GM23248 (cell line): ENCODE measurements at regions not wholly inside any gene's neighbourhood (a gene's known extent, or its start where the extent isn't known, plus 50 kb on each side); places are given as distances from the start of the nearest gene placed in this dataset.

Source experiments
- EZH2 ChIP-seq: fragments of 200-600 bp; sonication (generic); IDR thresholded peaks from 2 replicates; pipeline ENCODE4 v1.6.1; 2018; ENCODE audit warnings: antibody characterized with exemption, mild to moderate bottlenecking; ENCODE audit not compliant: insufficient read depth, poor library complexity, severe bottlenecking
- EZH2phosphoT487 ChIP-seq: fragments of 200-600 bp; sonication (generic); IDR thresholded peaks from 2 replicates; pipeline ENCODE4 v1.6.1; 2018; ENCODE audit warnings: antibody characterized with exemption, moderate library complexity, mild to moderate bottlenecking, low read depth; ENCODE audit not compliant: insufficient read depth

DNA sequence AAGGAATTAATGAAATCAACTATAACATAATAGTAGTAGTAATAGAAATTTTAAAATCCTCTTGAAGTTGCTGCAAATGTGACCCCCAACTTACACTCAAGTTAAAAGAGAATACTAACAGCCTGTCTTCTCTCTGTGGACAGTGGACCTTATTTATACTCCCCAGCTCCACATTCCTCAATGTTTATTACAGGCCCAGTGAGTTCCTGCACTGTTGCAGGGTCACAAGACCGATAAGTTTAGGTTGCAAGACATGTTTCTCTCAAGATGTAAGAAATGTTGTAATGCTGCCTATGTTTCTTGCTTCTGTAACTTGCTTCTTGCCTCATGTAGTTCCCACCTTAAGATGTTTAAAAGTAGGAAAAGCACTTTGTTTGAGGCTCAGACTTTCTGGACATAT, 888.1 kb downstream of the PDCD6IP start:
- TF ChIP-seq EZH2 (no peak), EZH2phosphoT487 (no peak)
